HG03469 (cell line): ENCODE measurements at regions not wholly inside any gene's neighbourhood (a gene's known extent, or its start where the extent isn't known, plus 50 kb on each side); places are given as distances from the start of the nearest gene placed in this dataset.
"Not testable (repeated sequence)": the region's sequence is repeated elsewhere in the genome, so short reads cannot be mapped to it uniquely, and the experiment has no call there.

Experiments used
- ATAC-seq: cut with Tn5 transposase; IDR thresholded peaks from one replicate; pipeline ENCODE4 v1.9.1; 2021; ENCODE audit warnings: mild to moderate bottlenecking, moderate library complexity, moderate number of reproducible peaks; ENCODE audit not compliant: unreplicated experiment

GRCh38 chrX:3820167-3820566, 106.7 kb upstream of the PRKX start:
- no peak for ATAC-seq

GRCh38 chrX:3817480-3817879, 104.0 kb upstream of the PRKX start:
- not testable (repeated sequence) for ATAC-seq

- no peak for ATAC-seq
Observed at GRCh38 chrX:3815896-3816664, 102.6 kb upstream of the PRKX start.

GRCh38 chrX:3811331-3812311, 98.2 kb upstream of the PRKX start:
- ATAC-seq = peak; percentile 18

- no peak for ATAC-seq
Observed at GRCh38 chrX:3807906-3808305, 94.5 kb upstream of the PRKX start.

GRCh38 chrX:3806630-3807029, 93.2 kb upstream of the PRKX start:
- no peak for ATAC-seq

- no peak for ATAC-seq
Observed at GRCh38 chrX:3803713-3804112, 90.3 kb upstream of the PRKX start.

GRCh38 chrX:3803305-3803704, 89.9 kb upstream of the PRKX start:
- no peak for ATAC-seq

GRCh38 chrX:3795411-3795810, 82.0 kb upstream of the PRKX start:
- not testable (repeated sequence) for ATAC-seq

GRCh38 chrX:3791449-3791848, 78.0 kb upstream of the PRKX start:
- no peak for ATAC-seq

GRCh38 chrX:3788494-3789233, 75.2 kb upstream of the PRKX start:
- ATAC-seq = no peak

GRCh38 chrX:3787856-3788255, 74.4 kb upstream of the PRKX start:
- no peak for ATAC-seq

GRCh38 chrX:3785822-3786221, 72.4 kb upstream of the PRKX start:
- not testable (repeated sequence) for ATAC-seq

GRCh38 chrX:3780564-3780963, 67.1 kb upstream of the PRKX start:
- ATAC-seq = no peak

- no peak for ATAC-seq
Observed at GRCh38 chrX:3779546-3779945, 66.1 kb upstream of the PRKX start.

GRCh38 chrX:3777416-3777815, 64.0 kb upstream of the PRKX start:
- no peak for ATAC-seq

- ATAC-seq = no peak
Observed at GRCh38 chrX:3771766-3772165, 58.3 kb upstream of the PRKX start.

- no peak for ATAC-seq
Observed at GRCh38 chrX:3768881-3769280, 55.4 kb upstream of the PRKX start.
